ENCODE measurements at regions not wholly inside any gene's neighbourhood (a gene's known extent, or its start where the extent isn't known, plus 50 kb on each side); places are given as distances from the start of the nearest gene placed in this dataset.

DNA sequence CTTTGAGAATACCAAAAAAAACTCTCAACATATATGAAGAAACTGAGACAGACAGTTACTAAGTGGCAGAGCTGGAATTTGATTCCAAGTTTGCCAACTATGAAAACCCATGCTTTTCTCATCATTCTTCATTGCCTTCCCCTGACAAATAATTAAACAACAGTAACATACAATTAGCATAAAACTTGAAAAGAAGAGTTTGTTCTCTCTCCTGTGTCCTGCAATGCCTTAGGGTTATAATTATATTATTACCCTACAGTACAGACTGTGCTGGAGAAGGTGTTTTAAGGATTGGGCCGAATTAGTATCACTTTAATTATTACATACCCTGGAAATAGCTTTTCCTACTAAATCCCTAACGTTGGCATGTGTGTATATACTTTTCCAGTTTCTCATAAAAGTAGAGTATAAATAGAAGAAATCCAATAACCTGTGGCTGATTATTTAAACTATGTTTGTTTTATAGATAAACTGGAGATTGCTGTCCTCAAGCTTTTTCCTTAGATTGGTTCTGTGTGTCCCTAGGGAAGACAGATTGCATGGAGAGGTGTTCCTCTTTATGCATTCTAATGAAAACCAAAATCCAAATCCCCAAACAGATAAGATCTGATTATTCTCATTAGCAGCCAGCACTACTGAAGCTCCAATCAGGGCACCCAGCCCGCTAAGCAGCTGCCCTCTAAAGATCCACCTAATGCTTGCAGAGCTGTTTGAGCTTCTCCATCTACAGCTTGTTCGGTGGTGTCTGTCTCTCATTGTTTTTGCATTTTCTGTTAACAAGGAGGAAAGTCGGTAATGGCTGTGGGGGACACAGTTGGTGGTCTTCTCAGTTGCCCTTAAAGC lies 156.3 kb downstream of the TM2D1 start:
- no peaks in the 10 kb centered on the region for H3K9me3 ChIP-seq (ENCODE audit: control insufficient read depth, insufficient read depth, low read depth, low read length)
- no peaks in the 10 kb centered on the region for H3K4me1 ChIP-seq (ENCODE audit: control insufficient read depth, extremely low read depth, insufficient read depth, low read length)
- no peak overlapping the region for H3K4me2 ChIP-seq (ENCODE audit: extremely low read depth, insufficient read depth, low read length)
- H2AFZ ChIP-seq (ENCODE audit: low read length), result no peak overlapping the region
- TF ChIP-seq CTCF (conservative IDR thresholded peaks at IDR 0.05 in 1 of 2, IDR thresholded peaks at IDR 0.05 in 1 of 2; ENCODE audit: low read depth in 1 of 2, low read length in 2 of 2) (no peak), EZH2 (IDR thresholded peaks at IDR 0.05; ENCODE audit: low read length, missing control alignments) (no peak)
- no peaks in the 10 kb centered on the region for H4K20me1 ChIP-seq (ENCODE audit: control insufficient read depth, extremely low read depth, insufficient read depth, low read length)
- no peaks in the 10 kb centered on the region for H3K27me3 ChIP-seq (ENCODE audit: control insufficient read depth, insufficient read depth, low read length)
- no peak overlapping the region for H3K4me3 ChIP-seq (replicated peaks in 1 of 4; ENCODE audit: control extremely low read depth in 1 of 4, insufficient read depth in 1 of 4, low read depth in 3 of 4, low read length in 4 of 4)
- DNase-seq (ENCODE audit: low read depth in 2 of 2), result no peak
- no peak overlapping the region for H3K9ac ChIP-seq (ENCODE audit: insufficient read depth, low read length)
- no peaks in the 10 kb centered on the region for H3K36me3 ChIP-seq (ENCODE audit: control insufficient read depth, insufficient read depth, low read length)
- H3K27ac ChIP-seq (ENCODE audit: insufficient read depth, low read length), result no peak overlapping the region
- no peaks in the 10 kb centered on the region for H3K79me2 ChIP-seq (ENCODE audit: control insufficient read depth, insufficient read depth, low read length)

DNA sequence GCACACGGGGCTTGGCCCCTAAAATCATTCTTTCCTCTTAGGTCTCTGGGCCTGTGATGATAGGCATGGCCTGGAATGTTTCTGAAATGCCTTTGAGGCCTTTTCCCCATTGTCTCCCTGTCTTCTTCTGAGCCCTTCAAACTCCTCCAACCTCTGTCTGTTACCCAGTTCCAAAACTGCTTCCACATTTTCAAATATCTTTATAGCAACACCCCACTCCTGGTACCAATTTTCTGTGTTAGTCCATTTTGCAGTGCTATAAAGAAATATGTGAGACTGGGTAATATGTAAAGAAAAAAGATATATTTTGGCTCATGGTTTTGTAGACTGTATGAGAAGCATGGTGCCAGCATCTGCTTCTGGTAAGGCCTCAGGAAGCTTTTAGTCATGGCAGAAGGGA lies 158.8 kb downstream of the TM2D1 start:
- no peak overlapping the region for H3K27ac ChIP-seq (ENCODE audit: insufficient read depth, low read length)
- no peak for TF ChIP-seq CTCF (conservative IDR thresholded peaks at IDR 0.05 in 1 of 2, IDR thresholded peaks at IDR 0.05 in 1 of 2; ENCODE audit: low read depth in 1 of 2, low read length in 2 of 2)
- TF ChIP-seq EZH2 (IDR thresholded peaks at IDR 0.05; ENCODE audit: low read length, missing control alignments), result no peak
- no peaks in the 10 kb centered on the region for H3K36me3 ChIP-seq (ENCODE audit: control insufficient read depth, insufficient read depth, low read length)
- no peak overlapping the region for H3K9ac ChIP-seq (ENCODE audit: insufficient read depth, low read length)
- no peak overlapping the region for H3K4me2 ChIP-seq (ENCODE audit: extremely low read depth, insufficient read depth, low read length)
- H4K20me1 ChIP-seq (ENCODE audit: control insufficient read depth, extremely low read depth, insufficient read depth, low read length), result no peaks in the 10 kb centered on the region
- no peaks in the 10 kb centered on the region for H3K27me3 ChIP-seq (ENCODE audit: control insufficient read depth, insufficient read depth, low read length)
- no peaks in the 10 kb centered on the region for H3K4me1 ChIP-seq (ENCODE audit: control insufficient read depth, extremely low read depth, insufficient read depth, low read length)
- H3K4me3 ChIP-seq (replicated peaks in 1 of 4; ENCODE audit: control extremely low read depth in 1 of 4, insufficient read depth in 1 of 4, low read depth in 3 of 4, low read length in 4 of 4), result no peak overlapping the region
- H3K79me2 ChIP-seq (ENCODE audit: control insufficient read depth, insufficient read depth, low read length), result no peaks in the 10 kb centered on the region
- H3K9me3 ChIP-seq (ENCODE audit: control insufficient read depth, insufficient read depth, low read depth, low read length), result no peaks in the 10 kb centered on the region
- H2AFZ ChIP-seq (ENCODE audit: low read length), result no peak overlapping the region
- DNase-seq (ENCODE audit: low read depth in 2 of 2), result no peak

- TF ChIP-seq CTCF (conservative IDR thresholded peaks at IDR 0.05 in 1 of 2, IDR thresholded peaks at IDR 0.05 in 1 of 2; ENCODE audit: low read depth in 1 of 2, low read length in 2 of 2) (no peak), EZH2 (IDR thresholded peaks at IDR 0.05; ENCODE audit: low read length, missing control alignments) (no peak)
- H3K4me2 ChIP-seq (ENCODE audit: extremely low read depth, insufficient read depth, low read length), result no peak overlapping the region
- H3K4me1 ChIP-seq (ENCODE audit: control insufficient read depth, extremely low read depth, insufficient read depth, low read length), result no peaks in the 10 kb centered on the region
- H3K27ac ChIP-seq (ENCODE audit: insufficient read depth, low read length), result no peak overlapping the region
- no peak overlapping the region for H3K4me3 ChIP-seq (replicated peaks in 1 of 4; ENCODE audit: control extremely low read depth in 1 of 4, insufficient read depth in 1 of 4, low read depth in 3 of 4, low read length in 4 of 4)
- no peak overlapping the region for H2AFZ ChIP-seq (ENCODE audit: low read length)
- H3K9ac ChIP-seq (ENCODE audit: insufficient read depth, low read length), result no peak overlapping the region
- DNase-seq (ENCODE audit: low read depth in 2 of 2), result no peak
- no peaks in the 10 kb centered on the region for H3K27me3 ChIP-seq (ENCODE audit: control insufficient read depth, insufficient read depth, low read length)
- H3K9me3 ChIP-seq (ENCODE audit: control insufficient read depth, insufficient read depth, low read depth, low read length), result no peaks in the 10 kb centered on the region
- H3K79me2 ChIP-seq (ENCODE audit: control insufficient read depth, insufficient read depth, low read length), result no peaks in the 10 kb centered on the region
- H4K20me1 ChIP-seq (ENCODE audit: control insufficient read depth, extremely low read depth, insufficient read depth, low read length), result no peaks in the 10 kb centered on the region
- H3K36me3 ChIP-seq (ENCODE audit: control insufficient read depth, insufficient read depth, low read length), result no peaks in the 10 kb centered on the region
Measured at GRCh38 chr1:61563611-61564010, 161.3 kb downstream of the TM2D1 start.
